GM21515 (cell line): ENCODE measurements at regions not wholly inside any gene's neighbourhood (a gene's known extent, or its start where the extent isn't known, plus 50 kb on each side); places are given as distances from the start of the nearest gene placed in this dataset.

Source experiments
- ATAC-seq: cut with Tn5 transposase; IDR thresholded peaks from one replicate; pipeline ENCODE4 v1.9.1; 2021; ENCODE audit not compliant: unreplicated experiment

GRCh38 chr2:23134726-23135125, 250.3 kb upstream of the KLHL29 start:
- ATAC-seq: no peak

GRCh38 chr2:23135481-23136100, 249.4 kb upstream of the KLHL29 start:
- ATAC-seq: no peak

GRCh38 chr2:23137166-23137565, 247.8 kb upstream of the KLHL29 start:
- no peak for ATAC-seq

GRCh38 chr2:23138701-23139100, 246.3 kb upstream of the KLHL29 start:
- ATAC-seq: no peak

- no peak for ATAC-seq
Observed at GRCh38 chr2:23145460-23145859, 239.5 kb upstream of the KLHL29 start.

DNA sequence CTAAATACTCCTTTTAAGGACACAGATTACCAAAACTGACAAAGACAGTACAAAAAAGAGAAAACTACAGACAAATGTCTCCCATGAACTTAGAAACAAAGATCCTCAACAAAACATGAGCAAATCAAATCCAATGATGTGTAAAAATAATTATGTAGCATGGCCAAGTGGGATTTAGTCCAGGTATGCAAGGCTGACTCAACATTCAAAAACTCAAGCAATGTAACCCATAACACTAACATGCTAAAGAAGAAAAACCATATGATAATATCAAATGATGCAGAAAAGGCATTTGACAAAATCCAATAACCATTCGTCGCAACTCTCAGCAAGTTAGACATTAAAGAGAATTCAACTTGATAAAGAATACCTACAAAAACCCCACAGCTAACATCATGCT, 239.0 kb upstream of the KLHL29 start:
- ATAC-seq: no peak

- no peak for ATAC-seq
Observed at GRCh38 chr2:23148342-23148741, 236.6 kb upstream of the KLHL29 start.

- no peak for ATAC-seq
Observed at GRCh38 chr2:23149777-23150176, 235.2 kb upstream of the KLHL29 start.

GRCh38 chr2:23153484-23153883, 231.5 kb upstream of the KLHL29 start:
- ATAC-seq: no peak

DNA sequence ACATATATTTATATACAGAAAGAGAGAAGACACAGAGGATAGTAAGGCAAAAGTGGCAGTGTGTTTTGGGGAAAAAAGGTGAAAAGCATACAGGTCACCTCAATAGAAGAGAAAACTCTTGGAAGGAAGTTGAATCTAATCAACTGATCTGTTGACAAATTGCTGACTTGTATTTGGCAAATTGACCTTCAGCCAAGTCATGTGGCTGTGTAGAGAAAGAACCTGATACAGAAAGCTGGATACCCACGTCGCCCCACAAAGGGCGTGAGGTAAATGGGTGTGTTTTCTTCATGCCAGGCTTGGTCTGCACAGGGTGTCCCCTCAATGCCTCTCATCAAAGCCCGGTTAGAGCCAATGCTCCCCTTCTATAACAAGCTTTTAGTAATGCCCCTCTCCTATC, 230.0 kb upstream of the KLHL29 start:
- ATAC-seq: no peak

DNA sequence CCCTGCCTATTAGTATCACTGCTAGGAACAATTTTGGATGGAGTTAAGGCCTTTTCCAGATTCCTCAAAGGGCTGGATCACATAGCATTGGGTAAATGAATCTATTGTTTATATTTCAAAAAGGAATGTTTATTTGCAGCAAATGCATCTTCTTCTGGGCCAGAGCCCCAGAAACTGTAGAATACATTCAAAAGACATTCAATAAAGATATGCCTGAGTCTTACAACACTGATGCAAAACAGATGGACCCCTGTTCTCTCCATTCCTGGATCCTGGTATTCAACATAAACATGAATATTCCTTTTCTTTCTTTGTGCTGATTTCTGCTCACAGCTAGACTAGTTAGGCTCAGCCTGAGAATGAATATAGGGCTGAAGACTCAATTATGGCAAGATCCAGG, 227.2 kb upstream of the KLHL29 start:
- ATAC-seq: no peak

- ATAC-seq: no peak
Observed at GRCh38 chr2:23158306-23158705, 226.7 kb upstream of the KLHL29 start.

GRCh38 chr2:23159746-23160405, 225.1 kb upstream of the KLHL29 start:
- ATAC-seq: no peak

GRCh38 chr2:23164173-23164572, 220.8 kb upstream of the KLHL29 start:
- no peak for ATAC-seq

GRCh38 chr2:23169896-23170295, 215.1 kb upstream of the KLHL29 start:
- no peak for ATAC-seq

DNA sequence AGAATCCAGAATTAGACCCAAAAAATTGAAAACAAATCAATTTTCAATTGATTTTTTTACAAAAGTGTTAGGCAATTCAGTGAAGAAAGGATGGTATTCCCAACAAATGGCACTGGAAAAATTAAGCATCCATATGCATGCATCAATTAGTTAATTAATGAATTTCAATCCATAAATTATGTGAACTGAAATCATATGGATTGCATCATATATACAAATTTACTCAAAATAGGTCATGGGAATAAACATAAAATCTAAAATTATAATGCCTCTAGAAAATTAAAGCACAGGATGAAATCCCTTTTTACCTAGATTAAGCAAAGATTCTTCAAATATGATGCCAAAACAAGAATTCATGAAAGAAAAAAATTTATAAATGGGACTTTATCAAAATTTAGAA, 213.9 kb upstream of the KLHL29 start:
- no peak for ATAC-seq

- no peak for ATAC-seq
Observed at GRCh38 chr2:23178396-23178795, 206.6 kb upstream of the KLHL29 start.

DNA sequence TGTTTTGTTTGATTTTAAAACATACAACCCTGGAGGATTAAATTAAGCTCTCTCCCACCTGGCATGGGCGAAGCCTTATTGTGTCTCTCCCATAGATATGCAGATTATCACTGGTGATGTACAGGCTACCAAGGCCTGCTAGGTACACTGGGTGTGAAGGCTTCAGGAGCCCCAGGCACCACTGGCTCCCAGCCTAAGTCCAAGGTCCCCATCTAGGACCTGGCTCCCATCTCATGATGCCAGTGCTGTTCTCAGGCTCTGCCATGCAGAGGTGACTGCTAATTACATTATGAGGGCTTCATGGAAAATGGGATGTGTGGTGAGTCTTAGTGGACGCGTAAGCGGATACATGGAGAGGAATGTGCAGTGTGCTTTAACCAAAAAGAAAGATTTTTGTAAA, 201.2 kb upstream of the KLHL29 start:
- ATAC-seq: no peak

DNA sequence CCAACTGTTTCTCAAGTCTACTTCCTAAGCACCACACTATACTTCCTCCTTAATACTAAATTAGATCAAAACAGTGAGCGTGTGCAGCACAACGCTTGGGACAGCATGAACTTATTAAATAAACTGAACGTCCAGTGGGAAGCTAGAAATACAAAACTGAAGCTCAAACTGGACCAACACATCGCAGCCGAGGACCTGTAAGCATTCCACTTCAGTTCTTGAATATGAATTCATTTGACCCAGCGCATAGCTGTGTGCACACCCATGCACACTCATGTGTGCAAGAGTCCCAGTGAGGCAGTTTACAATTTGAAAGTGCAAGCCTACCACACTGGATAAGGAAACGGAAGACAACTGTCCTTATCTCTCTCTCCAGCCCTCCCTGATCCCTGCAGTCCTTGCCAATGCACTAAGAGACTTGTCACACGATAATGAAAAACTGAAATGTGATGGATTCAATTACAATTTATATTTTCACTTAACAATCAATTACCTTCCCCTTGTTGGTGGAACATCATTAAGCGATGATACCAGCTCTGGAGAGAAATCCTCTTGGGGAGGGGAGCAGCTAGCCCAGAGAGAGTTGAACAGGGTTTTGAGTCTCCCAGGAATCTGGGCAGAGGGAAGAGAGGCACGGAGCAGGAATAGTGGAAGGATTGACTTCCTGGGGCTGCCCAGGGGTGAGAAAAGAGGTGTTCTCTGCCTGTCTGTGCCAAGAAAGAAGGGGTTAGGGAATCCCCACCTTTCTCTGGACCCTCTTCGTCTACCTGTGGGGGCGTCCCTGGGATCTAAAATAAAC, 186.5 kb upstream of the KLHL29 start:
- ATAC-seq: no peak

DNA sequence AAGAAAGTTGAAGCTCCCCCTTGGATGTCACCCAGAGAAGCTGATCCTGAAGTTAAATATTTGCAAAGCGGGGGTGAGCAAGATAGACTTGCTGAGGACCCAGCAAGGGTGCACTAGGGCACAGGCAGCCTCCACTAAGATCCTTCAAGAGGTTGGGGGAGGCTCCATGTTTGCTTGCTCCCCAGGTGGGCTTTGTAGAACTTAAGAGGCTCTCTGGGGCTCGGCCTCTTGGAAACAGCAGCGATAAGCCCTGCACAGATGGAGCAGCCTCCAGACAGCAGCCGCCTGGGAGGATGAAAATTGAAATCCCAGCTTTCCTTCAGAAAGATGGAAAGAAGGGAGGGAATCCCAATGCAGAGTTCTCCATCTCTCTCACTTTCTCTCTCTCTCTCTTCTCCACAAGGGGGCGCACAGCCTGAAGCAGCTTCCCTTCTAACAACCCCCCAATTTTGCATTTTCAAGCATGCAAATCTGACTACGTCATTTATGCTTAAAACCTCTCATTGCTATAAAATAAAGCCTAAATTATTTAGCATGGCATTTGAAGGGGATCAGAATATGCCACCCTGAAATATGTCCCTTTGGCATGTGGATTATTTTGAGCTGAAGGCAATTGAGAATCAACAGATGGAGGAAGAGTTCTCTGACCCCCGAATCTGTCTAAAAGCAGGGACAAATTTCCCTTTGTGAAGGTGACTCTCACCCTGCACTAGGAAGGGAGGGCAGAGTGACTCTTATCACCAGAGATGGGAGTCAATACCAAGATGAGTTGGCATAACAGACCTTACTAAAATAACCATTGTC, 185.7 kb upstream of the KLHL29 start:
- no peak for ATAC-seq

DNA sequence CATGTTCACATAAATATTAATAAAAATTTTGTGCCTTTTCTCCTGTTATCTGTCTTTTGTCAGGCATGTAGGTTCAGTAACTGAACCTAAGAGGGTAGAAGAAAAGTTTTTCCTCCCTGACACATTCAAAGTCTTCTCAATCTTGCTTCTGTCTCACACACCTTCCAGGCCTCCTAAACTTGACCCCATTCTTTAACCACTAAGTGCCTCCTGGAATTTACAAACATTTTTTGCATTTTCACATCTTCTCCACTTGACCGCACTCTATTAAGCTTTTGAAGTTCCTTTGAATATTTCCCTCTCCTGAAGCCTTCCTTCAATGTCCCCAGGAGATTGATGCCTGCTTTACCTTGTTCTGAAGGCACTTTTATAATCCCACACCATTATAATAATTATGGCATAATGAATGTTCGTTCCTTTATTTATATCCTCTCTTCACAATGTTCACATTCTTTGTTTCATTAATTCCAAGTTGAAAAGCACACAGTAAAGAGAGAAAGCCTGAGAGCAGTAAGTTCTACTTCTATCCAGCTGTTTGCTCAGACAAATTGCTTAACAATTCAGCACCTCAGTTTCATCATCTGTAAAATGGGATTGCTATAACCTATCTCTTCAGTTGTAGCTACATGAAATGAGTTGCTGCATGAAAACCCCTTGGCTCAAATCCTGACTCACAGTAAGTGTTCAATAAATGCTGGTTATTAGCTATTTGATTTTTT, 184.8 kb upstream of the KLHL29 start:
- ATAC-seq: no peak
